ENCODE measurements at regions not wholly inside any gene's neighbourhood (a gene's known extent, or its start where the extent isn't known, plus 50 kb on each side); places are given as distances from the start of the nearest gene placed in this dataset.

DNA sequence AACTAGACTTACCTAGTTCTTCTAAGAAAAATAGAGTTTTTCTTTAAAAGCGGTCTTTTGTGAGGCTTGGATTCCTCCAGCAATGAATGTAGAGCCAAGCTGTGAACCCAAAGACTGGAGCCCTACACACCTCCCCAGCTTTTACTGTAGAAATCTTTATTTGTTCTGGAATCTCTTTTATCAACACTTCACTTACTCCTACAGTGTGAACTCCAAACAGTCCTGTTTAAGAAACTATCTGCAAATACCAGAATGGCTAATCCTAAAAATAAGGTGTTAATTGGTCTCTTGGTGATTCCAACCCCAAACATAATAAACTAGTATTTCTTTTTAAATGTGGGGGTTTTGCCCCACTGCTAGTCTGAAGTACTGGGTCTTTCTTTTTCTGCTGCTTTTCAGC is 103.9 kb downstream of the ENC1 start:
- no peaks in the 10 kb centered on the region for H3K27me3 ChIP-seq (ENCODE audit: insufficient read depth, low read length)
- DNase-seq (ENCODE audit: low read depth, low spot score) (no peak), ATAC-seq (no peak)
- TF ChIP-seq ZNF274 (IDR thresholded peaks at IDR 0.05; ENCODE audit: low read depth, low read length) (no peak), EZH2phosphoT487 (IDR thresholded peaks at IDR 0.05; ENCODE audit: borderline replicate concordance) (no peak), SRF (IDR thresholded peaks at IDR 0.05; ENCODE audit: low read depth) (no peak), TCF7L2 (IDR thresholded peaks at IDR 0.05; ENCODE audit: borderline replicate concordance, extremely low read depth, insufficient read depth, insufficient read length) (no peak), ZFX (IDR thresholded peaks at IDR 0.05) (no peak), FOSL1 (IDR thresholded peaks at IDR 0.05; ENCODE audit: low read depth) (no peak), SIN3A (IDR thresholded peaks at IDR 0.05; ENCODE audit: low read depth) (no peak), EGR1 (IDR thresholded peaks at IDR 0.05; ENCODE audit: low read depth) (no peak), CEBPB (IDR thresholded peaks at IDR 0.05; ENCODE audit: low read depth) (no peak)
- TF ChIP-seq, protein P1, sequence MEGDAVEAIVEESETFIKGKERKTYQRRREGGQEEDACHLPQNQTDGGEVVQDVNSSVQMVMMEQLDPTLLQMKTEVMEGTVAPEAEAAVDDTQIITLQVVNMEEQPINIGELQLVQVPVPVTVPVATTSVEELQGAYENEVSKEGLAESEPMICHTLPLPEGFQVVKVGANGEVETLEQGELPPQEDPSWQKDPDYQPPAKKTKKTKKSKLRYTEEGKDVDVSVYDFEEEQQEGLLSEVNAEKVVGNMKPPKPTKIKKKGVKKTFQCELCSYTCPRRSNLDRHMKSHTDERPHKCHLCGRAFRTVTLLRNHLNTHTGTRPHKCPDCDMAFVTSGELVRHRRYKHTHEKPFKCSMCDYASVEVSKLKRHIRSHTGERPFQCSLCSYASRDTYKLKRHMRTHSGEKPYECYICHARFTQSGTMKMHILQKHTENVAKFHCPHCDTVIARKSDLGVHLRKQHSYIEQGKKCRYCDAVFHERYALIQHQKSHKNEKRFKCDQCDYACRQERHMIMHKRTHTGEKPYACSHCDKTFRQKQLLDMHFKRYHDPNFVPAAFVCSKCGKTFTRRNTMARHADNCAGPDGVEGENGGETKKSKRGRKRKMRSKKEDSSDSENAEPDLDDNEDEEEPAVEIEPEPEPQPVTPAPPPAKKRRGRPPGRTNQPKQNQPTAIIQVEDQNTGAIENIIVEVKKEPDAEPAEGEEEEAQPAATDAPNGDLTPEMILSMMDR (IDR thresholded peaks at IDR 0.05 in 2 of 3, conservative IDR thresholded peaks at IDR 0.05 in 1 of 3; ENCODE audit: borderline replicate concordance in 1 of 3, insufficient read depth in 1 of 3, low read depth in 2 of 3, low read length in 2 of 3) = no peak
- TF ChIP-seq, protein P2, sequence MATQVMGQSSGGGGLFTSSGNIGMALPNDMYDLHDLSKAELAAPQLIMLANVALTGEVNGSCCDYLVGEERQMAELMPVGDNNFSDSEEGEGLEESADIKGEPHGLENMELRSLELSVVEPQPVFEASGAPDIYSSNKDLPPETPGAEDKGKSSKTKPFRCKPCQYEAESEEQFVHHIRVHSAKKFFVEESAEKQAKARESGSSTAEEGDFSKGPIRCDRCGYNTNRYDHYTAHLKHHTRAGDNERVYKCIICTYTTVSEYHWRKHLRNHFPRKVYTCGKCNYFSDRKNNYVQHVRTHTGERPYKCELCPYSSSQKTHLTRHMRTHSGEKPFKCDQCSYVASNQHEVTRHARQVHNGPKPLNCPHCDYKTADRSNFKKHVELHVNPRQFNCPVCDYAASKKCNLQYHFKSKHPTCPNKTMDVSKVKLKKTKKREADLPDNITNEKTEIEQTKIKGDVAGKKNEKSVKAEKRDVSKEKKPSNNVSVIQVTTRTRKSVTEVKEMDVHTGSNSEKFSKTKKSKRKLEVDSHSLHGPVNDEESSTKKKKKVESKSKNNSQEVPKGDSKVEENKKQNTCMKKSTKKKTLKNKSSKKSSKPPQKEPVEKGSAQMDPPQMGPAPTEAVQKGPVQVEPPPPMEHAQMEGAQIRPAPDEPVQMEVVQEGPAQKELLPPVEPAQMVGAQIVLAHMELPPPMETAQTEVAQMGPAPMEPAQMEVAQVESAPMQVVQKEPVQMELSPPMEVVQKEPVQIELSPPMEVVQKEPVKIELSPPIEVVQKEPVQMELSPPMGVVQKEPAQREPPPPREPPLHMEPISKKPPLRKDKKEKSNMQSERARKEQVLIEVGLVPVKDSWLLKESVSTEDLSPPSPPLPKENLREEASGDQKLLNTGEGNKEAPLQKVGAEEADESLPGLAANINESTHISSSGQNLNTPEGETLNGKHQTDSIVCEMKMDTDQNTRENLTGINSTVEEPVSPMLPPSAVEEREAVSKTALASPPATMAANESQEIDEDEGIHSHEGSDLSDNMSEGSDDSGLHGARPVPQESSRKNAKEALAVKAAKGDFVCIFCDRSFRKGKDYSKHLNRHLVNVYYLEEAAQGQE (IDR thresholded peaks at IDR 0.05; ENCODE audit: low read depth) = no peak
- no peak overlapping the region for H2AFZ ChIP-seq (ENCODE audit: low read depth, low read length, poor library complexity, severe bottlenecking)
- H3K27ac ChIP-seq (ENCODE audit: low read depth, low read length) = no peak overlapping the region
- no peaks in the 10 kb centered on the region for H3K36me3 ChIP-seq (ENCODE audit: control insufficient read depth in 1 of 2, insufficient read depth in 2 of 2, low read length in 2 of 2)
- H4K20me1 ChIP-seq (ENCODE audit: insufficient read depth) = no peaks in the 10 kb centered on the region
- H3K9ac ChIP-seq (ENCODE audit: low read length) = no peak overlapping the region
- no peaks in the 10 kb centered on the region for H3K9me2 ChIP-seq (ENCODE audit: insufficient read depth)
- no peak overlapping the region for H3K4me3 ChIP-seq (replicated peaks in 1 of 2; ENCODE audit: low read depth in 1 of 2, low read length in 2 of 2)
- intact Hi-C loops (cut with micrococcal nuclease) = no loop called here
- ChIA-PET POLR2A (no interaction called here), RAD21 (ENCODE audit: low non-redundant PET in 1 of 2, low total read pairs in 2 of 2, uncharacterized antibody in 2 of 2, unreplicated experiment in 2 of 2) (no interaction called here), CTCF (no interaction called here)
- BruUV-seq (replicated peaks) = no TSS peak
- peaks cover 0 to 8% of the 10 kb centered on the region in 2 experiments; a peak in 1 of 4 replicates for H3K9me3 ChIP-seq (ENCODE audit: control insufficient read depth in 1 of 2, insufficient read depth in 1 of 2, low read depth in 1 of 2, low read length in 2 of 2)
- peaks cover 5 to 9% of the 10 kb centered on the region in 2 experiments for H3K4me1 ChIP-seq (ENCODE audit: control insufficient read depth in 1 of 2, insufficient read depth in 2 of 2, low read length in 2 of 2)
- no peak overlapping the region for H3K4me2 ChIP-seq (ENCODE audit: low read length)
- H3K79me2 ChIP-seq (ENCODE audit: insufficient read depth, low read length) = no peaks in the 10 kb centered on the region
